NCI-H2171 (cell line): ENCODE measurements at regions not wholly inside any gene's neighbourhood (a gene's known extent, or its start where the extent isn't known, plus 50 kb on each side); places are given as distances from the start of the nearest gene placed in this dataset.

Experiments used
- DNase-seq: peaks from one replicate; lab custom pipeline; 2025; lab: John Stamatoyannopoulos, UW

DNA sequence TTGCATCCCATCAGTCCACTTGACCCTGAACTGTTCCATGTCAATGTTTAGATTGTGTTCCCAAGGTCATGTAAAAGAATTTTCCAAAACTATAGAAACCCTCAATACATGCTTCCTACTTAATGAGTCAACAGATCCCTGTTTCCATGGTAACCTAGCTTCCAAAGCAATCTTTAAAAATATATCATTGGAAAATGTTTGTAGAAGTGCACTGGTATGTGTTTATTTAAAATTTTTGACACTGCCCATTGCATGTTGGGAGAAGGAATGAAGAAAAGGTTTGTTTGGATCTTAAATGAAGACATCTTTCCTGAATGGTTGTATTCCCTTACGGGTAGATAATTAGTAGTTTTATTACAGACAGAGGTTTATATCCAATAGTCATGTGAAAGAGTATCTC, 345.3 kb downstream of the GABRG1 start:
- DNase-seq, result no peak

DNA sequence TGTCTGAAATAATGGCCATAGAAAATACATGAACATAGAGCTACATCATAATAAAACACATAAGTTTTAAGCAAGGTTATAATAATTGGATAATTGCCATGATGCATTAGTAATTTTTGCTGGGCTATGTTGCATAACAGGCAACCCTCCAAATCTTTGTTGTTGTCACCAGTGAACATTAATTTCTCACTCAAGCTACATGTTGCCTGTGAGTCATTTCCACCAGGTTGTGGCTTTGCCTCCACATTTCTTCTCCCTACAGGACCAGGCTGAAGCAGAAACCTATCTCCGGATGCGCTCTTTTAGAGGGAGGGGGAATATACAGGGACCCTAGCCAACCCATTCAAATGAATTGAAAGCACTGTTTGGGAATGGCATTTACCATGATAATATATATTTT, 347.7 kb downstream of the GABRG1 start:
- no peak for DNase-seq

DNA sequence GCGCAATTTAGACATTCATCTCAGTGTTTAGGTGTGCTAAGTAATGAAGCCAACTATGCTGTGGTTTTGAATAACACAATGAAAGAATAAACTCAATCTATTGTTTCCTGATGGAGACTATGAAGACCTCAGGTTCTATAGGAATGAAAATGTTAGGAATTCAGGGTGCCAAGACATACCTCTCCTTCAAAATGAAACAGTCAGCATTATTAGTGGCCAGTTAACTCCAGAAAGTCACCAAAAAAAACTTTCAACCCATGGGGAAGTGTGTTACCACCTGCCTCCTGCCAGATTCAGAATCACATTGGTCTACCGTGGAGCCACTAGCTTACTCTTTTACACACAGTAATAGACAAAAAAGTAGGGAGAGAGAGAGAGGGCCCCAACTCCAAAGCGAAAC, 352.9 kb downstream of the GABRG1 start:
- no peak for DNase-seq

DNA sequence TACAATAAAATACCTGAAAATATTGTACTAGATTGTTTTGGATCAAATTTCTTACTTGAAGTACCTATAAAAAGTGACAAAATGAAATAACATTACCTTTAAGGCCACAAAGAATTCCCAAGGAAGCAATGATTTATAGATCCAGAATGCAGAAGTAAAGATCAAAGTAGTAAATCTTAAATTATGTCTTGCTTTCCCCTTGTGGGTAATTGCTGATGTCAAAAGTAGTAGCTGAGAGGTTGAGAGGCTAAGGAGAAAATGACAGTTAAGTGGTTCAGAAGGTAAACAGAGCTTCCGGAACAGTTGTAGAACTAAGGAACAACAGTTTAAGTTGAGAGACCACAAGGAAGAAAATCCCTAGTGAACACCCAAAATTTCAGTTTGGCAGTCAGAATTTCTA, 358.3 kb downstream of the GABRG1 start:
- DNase-seq, result no peak

DNA sequence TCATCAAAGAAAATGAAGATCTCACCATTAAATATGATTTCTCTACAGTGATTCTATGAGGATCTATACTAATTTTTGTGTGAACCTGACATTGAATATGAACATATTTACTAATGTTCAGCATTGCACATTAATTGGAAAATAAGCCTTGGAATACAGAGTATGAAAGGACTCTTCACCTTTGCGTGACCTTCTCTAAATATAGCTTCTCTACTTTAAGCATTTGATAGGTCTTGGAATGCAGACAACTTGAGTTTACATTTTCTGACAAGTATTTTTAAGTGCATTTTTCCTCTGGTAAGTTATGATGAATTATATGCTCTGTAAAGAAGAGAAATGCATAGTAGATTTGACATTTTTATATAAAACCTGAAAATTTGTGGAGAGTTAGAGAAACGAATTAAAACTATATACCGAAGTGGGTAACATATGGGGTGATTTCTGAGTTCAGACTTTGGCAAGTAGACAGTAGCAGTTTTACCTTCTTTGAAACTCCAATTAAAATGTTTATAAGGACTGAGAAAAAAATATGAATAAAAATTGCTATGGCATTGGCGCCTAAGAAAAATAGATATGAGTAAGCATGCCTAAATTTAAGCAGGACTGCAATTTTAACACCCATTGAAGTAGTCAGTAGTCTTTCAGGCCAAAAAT, 371.9 kb downstream of the GABRG1 start:
- no peak for DNase-seq

DNA sequence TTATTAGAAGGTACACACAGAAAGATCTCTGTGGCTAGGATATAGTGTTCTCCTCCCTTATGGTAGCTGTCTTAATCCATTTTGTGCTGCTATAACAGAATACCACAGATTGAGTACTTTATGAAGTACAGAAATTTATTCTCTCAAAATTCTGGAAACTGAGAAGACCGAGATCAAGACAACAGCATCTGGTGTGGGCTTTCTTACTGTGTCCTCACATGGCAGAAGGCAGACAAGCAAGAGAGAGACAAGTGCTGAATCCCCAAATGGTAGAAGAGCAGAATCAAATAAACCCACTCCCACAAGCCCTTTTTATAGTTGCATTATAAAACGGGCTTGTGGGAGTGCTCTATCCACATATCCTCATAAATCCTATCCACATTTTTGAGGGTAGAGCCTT, 373.1 kb downstream of the GABRG1 start:
- DNase-seq, result no peak

DNA sequence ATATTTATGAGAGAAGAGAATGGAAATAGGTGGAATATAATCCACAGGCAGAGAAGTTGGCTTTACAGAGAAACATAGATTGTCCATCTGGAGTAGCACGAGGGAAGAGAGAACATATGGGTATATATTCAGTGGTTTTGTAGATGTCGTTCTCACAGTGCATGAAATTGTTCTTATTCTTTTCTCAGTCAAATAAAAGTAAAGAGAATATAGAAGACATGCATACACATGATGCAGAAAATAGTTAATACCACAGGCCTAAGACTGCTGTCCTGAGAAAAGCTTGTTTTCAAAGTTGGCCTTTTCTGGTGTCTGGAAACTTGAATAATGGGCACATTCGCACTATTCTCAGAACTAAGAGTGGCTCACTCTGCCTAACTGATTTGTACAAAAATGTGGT, 378.1 kb downstream of the GABRG1 start:
- no peak for DNase-seq

DNA sequence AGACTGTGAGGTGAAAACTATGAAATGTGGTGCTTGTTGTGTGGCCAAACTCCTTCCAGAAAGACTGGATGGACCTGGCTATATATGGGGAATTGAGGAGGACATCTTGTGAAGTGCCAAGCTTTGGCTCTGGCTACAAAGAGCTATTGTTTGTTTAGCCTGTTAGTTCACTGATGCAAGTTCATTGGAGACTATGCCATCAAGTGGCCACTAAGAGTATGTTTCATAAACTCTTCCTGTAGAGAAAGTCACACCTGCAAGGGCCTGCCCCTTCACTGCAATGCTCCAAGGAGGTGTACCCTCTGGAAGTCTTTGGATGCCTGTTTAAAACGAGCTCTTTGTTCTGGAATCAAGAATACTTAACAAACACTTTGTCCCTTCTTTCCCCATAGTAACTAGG, 382.0 kb downstream of the GABRG1 start:
- no peak for DNase-seq

DNA sequence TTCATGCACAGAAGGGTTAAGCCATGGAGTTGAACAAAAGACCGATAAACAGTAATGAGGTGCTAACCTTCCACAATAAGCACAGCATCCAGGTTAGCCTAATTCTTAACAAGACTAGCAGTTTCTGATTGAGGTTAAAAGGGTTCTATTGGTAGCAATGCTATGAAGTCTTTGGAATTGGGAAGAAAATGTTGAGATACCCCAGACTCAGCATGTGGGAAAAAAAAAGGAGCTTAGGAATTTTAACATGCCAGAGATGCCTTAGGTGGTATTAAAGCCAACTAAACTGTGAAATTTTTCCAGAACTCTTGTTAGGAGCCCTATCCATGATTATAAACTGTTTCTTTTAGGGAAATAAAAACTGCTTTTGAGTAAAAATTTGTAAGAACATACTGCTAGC, 391.7 kb downstream of the GABRG1 start:
- DNase-seq, result no peak

DNA sequence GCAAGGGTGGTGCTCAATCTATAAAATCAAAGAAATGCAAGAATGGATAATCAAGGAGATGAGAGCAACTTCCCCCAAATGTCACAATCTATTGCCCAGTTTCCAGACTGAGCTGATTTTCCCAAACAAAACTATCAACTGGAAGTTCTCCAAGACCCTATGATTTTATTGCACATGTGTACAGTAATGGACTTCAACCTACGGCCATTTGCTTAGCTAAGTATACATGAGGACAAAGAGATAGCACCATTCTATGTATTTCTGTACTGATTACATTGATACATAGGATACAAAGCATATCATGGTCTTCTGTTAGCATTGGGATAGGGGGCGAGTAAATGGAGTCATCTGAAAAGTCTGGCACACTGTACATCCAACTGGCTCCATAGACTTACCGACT, 407.8 kb downstream of the GABRG1 start:
- DNase-seq, result no peak

DNA sequence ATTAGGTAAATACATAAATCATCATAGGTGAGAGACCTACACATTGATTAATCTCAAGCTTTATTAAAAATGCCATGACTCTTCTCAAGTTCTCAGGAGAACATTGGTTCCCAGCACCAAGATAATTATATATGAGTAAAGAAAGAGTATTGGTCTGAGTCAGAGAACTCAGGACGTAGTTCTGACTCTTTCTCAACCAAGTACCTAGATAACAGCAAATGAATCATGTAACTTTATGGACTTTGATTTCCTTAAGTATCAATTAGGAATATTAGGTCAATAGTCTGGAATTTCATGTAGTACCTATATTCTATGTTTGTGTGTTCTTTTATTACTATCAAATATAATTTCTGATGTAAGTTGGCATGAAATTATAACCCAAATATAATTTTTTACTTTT, 409.9 kb downstream of the GABRG1 start:
- no peak for DNase-seq

DNA sequence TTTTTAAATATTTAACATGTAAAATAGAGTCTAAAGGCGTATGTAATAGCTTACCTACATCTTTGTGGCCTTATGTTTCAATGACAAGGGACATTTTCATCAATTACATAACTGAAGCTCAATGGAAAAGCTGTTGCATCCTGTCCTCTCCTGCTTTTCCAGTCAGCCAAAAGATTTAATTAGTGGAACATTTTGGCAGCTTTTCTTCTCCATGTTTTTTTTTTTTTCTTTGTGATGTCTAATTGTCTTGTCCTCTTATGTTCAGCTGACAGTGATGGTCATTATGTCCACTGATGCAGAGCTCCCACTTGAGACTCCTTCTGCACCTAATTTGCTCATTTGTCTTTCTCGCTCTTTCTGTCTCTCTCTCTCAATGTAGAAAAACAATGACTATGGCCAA, 422.2 kb downstream of the GABRG1 start:
- DNase-seq, result no peak

DNA sequence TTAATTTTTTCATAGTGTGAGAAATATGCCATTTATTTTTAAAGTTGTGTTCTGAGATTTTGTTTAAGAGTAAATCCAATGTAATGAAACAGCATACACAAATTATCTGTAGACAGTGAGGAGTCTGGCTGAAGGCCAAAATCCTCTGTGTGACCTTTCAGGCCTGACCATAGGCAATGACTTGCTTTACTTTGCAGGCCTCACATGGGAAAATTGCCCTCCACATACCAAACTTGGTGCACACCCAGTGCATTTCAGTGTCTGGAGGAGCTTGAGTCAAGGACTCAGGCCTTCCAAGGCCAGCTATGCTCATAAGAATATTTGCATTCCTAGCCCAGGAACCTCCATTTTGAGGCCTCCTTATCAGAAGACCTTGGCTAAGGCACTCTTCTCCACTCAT, 430.1 kb downstream of the GABRG1 start:
- DNase-seq, result no peak

DNA sequence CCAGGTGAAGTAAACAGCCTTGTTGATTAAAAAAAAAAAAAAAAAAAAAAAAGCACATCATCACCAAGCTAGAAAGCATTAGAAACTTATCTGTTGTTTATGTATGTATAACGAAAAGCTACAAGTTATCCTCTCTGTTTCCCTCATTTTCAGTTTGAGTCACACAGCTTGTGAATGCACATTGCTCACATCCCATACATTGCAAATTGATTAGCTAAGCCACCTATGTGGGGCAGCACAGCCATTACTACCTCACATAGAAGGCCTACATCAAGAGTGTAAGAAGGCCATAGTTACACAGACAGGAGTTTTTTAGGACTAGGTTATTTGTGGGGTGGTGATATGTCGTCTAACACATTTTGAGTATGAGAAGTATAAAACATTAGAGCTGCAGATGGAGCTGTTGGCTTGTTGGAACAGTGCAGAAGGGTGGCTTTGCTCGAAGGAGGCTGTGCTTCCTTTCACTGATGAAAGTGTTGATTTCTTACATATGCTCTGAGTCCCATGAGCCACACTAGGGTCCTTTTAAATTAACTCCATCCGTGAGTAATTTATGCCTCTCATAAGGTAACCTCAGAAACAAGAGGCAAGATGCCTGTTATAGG, 431.6 kb downstream of the GABRG1 start:
- DNase-seq, result no peak

DNA sequence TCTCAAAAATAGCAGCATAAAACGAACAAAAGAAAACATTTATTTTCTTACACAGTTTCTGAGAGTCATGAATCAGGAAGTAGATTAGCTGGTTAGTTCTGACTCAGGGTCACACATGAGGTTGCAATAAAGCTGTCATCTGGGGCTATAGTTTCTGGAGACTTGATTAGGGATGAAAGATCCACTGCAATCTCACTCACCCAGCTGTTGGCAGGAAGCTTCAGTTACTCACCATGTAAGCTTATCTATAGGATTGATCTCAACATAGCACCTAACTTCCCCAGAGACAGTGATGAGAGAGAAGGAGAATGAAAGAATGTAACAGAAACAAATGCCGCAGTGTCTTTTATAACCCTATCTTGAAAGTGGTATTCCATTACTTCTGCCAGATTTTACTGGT, 435.5 kb downstream of the GABRG1 start:
- DNase-seq, result no peak

DNA sequence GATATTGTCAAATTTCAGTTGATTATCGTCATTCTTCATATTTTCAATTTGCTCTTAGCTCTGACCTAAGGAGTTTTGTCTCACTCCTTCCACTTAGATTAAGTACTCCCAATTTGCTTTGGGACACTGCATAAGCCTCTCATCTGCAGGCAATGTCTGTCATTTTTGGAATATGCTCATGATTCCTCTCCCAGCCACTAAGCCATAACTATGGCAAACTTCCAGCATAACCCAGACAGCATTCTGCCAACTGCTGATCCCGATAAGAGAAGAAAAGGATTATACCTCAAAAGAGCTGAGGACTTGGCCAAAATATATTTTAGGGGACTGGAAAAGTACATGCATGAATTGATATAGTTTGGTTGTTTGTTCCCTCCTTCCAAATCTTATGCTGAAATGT, 444.4 kb downstream of the GABRG1 start:
- no peak for DNase-seq

DNA sequence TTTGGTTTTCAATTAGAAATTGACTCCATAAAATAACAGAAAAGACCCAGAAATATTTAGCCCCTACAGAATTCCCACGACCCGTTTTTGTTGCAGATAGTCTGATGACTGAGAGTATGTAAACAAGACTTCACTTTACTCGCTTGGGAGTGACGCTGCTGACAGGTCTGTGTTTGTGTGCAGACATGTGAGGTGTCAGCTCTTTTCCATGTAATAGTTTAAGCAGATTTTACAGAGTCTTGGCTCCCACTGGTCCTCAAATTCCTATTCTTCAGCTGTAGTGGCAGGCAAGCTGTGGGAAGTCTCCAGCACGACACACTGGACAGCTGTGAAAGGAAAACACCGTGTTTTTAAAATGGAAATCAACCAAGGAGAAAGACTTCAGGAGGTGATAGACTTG, 455.7 kb downstream of the GABRG1 start:
- DNase-seq, result no peak

DNA sequence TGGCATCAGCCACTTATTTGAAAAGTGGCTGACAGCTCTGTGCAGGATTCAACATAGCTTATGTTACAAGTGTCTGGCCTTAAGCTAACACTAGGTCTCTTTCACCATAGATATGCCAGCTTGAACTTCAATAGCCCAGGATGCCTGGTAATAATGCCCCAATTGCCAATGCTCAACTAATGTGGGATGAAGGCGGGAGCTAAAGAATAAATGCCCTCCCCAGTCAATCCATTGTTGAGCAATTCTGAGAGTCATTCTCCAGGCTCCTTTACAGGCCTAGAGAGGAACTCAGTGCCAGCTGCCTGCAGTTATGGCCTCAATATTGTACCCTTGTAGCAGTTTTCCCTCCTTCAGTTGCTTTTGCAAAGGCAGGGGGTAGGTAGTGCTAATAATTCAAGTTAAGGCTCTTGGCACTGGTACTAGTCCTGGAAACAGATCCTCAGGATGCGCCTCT, 460.2 kb downstream of the GABRG1 start:
- DNase-seq, result no peak

DNA sequence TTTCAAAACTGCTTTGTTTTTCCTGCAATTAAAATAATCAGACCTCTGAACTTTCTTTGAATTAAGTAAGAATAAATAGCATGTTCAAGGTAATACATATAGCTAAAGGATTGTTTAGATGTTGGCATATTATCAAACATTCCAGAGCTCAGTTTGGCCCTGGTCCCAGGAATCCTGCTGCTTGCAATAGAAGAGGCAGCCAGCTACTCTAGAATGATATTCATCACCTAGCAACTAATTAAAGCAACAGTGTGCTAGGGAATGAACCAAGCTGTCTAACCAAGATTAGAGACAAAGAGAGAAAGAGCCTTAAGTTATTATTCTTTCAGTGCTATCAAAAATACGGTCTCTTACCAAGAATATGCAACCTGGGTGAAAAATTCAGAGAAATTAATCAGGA, 460.9 kb downstream of the GABRG1 start:
- DNase-seq, result no peak

DNA sequence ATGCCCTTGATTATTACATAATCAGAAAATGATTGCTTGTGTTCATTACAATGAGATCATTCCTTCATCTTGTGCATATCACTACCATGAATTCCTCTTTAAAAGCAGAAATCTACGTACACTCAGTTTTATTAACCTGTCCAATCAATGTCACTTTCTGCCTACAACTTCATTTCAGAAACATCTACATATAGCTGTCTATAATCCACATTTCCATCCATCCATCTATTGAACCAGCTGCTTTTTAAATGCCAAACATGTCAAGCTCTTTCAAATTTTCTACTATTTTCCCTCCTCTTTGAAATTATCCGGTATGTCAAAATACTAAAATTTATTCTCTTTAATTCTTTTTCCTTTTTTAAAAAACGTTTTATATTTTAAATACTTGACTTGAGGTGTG, 462.0 kb downstream of the GABRG1 start:
- DNase-seq, result no peak

DNA sequence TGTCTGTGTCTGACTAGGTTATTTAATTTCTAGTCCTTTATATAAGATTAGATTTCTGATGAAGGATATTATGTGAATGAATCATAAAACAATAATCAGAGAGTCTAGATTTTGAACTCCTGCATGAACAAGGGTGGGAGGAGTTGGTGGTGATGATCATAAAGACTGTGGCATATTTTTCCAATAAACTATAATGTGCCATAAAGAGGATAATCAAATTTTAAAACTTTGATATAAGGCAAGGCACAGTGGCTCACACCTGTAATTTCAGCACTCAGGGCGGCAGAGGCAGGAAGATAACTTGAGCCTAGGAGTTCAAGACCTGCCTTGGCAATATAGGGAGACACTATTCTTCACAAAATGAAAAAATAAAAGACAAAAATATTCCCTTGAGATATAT, 473.3 kb downstream of the GABRG1 start:
- DNase-seq, result no peak

DNA sequence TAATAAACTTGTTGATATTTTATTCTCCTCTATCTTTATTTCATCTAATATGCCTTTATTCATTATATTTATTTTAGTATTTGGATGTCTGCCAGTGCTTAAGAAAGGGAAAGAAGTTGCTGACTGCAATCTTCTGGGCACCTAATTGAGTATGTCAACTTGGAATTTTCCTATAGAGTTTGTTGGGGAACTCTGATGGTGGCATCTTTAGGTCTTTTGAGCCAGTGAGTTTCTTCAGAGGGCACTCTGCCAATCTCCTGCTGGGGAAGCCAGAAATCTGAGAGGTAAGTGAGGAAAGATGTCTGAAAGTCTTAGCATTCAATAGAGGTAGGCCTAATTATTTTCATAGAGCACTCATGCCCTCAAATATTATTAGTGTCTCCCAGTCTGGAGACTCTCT, 475.0 kb downstream of the GABRG1 start:
- DNase-seq, result no peak

DNA sequence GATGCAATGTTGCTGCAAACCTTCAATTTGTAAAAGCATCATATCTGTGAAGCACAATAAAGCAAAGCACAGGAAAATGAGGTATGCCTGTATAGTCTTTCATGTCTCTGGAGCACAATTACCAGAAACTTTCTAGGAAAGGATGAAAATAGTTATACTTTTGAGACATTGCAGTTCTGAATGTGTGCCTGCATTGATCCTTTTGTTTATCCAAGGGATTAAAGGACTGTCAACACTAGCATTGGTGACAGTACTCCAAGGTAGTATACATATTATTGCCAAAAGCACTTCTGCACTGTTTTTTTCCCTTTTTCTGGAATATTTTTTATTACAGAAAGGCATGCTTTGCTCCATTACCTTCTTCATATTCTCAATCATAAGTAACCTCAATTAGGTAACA, 476.0 kb downstream of the GABRG1 start:
- no peak for DNase-seq

DNA sequence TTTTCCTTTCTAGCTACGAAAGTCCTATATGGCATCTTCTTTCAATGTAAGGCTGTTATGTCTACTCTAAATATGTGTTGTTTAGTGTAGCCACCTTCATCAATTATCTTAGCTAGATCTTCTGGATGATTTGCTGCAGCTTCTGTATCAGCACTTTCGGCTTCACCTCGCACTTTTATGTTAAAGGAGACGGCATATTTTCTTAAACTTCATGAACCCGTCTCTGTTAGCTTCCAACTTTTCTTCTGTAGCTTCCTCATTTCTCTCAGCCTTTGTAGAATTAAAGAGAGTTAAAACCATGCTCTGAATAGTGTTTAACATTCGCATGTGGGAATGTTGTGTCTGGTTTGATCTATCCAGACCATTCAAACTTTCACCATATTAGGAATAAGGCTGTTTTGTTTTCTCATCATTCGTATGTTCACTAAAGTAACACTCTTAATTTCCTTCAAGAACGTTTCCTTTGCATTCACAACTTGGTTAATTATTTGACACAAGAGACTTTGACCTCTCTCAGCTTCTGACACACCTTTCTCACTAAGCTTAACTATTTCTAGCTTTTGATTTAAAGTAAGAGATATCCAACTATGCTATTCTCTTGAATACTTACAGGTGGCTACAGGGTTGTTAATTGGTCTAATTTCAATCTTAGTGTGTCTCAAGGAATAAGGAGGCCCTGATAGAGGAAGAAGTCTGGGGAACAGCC, 476.8 kb downstream of the GABRG1 start:
- DNase-seq, result no peak
